ENCODE measurements at regions not wholly inside any gene's neighbourhood (a gene's known extent, or its start where the extent isn't known, plus 50 kb on each side); places are given as distances from the start of the nearest gene placed in this dataset.

DNA sequence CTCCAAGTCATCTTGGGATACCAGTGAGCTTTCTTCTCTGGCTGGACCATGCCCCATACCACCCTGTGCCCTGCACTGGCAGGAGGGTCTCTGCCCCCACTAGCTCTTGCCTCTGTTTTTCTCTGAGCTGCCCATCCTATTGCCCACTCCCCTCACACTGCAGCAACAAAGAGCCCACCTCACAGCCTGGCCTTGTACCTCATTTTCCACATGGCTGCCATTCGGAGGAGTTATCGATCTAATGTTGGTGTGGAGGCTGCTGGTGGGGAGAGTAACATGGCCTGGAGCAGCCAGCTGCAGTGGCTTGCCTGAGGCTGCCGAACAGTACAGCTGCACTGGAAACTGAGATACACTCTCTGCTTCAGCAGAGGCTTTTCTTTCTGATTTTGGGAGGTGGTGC, 65.7 kb upstream of the AGBL1 start:
- Histone ChIP-seq H3K9ac (ENCODE audit: low read length) (no peak overlapping the region), H3K4me1 (ENCODE audit: control insufficient read depth in 2 of 2, insufficient read depth in 2 of 2, low read length in 2 of 2) (no peaks in the 10 kb centered on the region), H3K27ac (ENCODE audit: low read length in 2 of 2) (no peak overlapping the region), H3K79me2 (ENCODE audit: control insufficient read depth, insufficient read depth, low read length) (no peaks in the 10 kb centered on the region), H3K36me3 (replicated peaks in 1 of 2; ENCODE audit: control extremely low read depth in 1 of 2, control insufficient read depth in 1 of 2, extremely low read depth in 1 of 2, insufficient read depth in 2 of 2, low read length in 1 of 2) (no peaks in the 10 kb centered on the region), H3K4me2 (replicated peaks; ENCODE audit: low read depth, low read length, poor library complexity, severe bottlenecking) (no peak overlapping the region), H2AFZ (ENCODE audit: insufficient read depth, low read depth, low read length, poor library complexity, severe bottlenecking) (no peak overlapping the region), H3K9me3 (ENCODE audit: control extremely low read depth in 1 of 3, control insufficient read depth in 2 of 3, insufficient read depth in 1 of 3, low read length in 2 of 3) (peaks cover 0 to 5% (median 0%) of the 10 kb centered on the region in 3 donors), H4K20me1 (ENCODE audit: control insufficient read depth, insufficient read depth, low read length, poor library complexity, severe bottlenecking) (no peaks in the 10 kb centered on the region), H3K27me3 (replicated peaks in 1 of 4; ENCODE audit: control extremely low read depth in 1 of 4, control insufficient read depth in 3 of 4, insufficient read depth in 4 of 4, low read length in 3 of 4) (no peaks in the 10 kb centered on the region), H3K4me3 (ENCODE audit: control extremely low read depth in 1 of 5, extremely low read depth in 1 of 5, insufficient read depth in 1 of 5, low read depth in 2 of 5, low read length in 4 of 5) (no peak overlapping the region)
- ChIA-PET CTCF (no interaction called here), POLR2A (no interaction called here)
- no peak for TF ChIP-seq EZH2 (IDR thresholded peaks at IDR 0.05; ENCODE audit: borderline replicate concordance, insufficient read depth, low read depth, low read length, poor library complexity, severe bottlenecking)
- TF ChIP-seq, protein P1, sequence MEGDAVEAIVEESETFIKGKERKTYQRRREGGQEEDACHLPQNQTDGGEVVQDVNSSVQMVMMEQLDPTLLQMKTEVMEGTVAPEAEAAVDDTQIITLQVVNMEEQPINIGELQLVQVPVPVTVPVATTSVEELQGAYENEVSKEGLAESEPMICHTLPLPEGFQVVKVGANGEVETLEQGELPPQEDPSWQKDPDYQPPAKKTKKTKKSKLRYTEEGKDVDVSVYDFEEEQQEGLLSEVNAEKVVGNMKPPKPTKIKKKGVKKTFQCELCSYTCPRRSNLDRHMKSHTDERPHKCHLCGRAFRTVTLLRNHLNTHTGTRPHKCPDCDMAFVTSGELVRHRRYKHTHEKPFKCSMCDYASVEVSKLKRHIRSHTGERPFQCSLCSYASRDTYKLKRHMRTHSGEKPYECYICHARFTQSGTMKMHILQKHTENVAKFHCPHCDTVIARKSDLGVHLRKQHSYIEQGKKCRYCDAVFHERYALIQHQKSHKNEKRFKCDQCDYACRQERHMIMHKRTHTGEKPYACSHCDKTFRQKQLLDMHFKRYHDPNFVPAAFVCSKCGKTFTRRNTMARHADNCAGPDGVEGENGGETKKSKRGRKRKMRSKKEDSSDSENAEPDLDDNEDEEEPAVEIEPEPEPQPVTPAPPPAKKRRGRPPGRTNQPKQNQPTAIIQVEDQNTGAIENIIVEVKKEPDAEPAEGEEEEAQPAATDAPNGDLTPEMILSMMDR (IDR thresholded peaks at IDR 0.05) = no peak
- peaks cover 3% of the 10 kb centered on the region for H3K4me1 Mint-ChIP-seq
- ATAC-seq (ENCODE audit: low read depth) (no peak), DNase-seq (no peak)
- H3K4me3 Mint-ChIP-seq = no peak overlapping the region
- H3K27ac Mint-ChIP-seq = no peak overlapping the region
- 96% methylated on average over 3 of the region's 3 CpGs for WGBS (ENCODE audit: insufficient coverage)
- H3K27me3 Mint-ChIP-seq = peaks cover 4% of the 10 kb centered on the region
- no peaks in the 10 kb centered on the region for H3K9me3 Mint-ChIP-seq (ENCODE audit: insufficient read depth)
- intact Hi-C loops (cut with micrococcal nuclease) = no loop called here

DNA sequence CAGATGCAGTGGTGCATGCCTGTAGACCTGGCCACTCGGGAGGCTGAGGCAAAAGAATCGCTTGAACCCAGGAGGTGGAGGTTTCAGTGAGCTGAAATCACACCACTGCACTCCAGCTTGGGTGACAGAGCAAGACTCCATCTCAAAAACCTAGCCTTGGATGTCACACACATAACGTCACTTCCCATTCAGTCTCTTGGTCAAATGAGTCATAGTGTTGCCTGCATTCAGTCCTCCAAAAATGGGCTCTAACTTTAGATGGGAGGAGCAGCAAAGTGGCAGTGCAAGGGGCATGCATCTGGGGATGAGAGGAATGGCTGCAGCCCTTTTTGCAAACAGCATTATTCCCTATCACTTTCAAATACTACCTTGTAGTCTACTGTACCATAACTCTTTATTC, 62.9 kb upstream of the AGBL1 start:
- peaks cover 0 to 5% (median 0%) of the 10 kb centered on the region in 3 donors for H3K9me3 ChIP-seq (ENCODE audit: control extremely low read depth in 1 of 3, control insufficient read depth in 2 of 3, insufficient read depth in 1 of 3, low read length in 2 of 3)
- Mint-ChIP-seq H3K27me3 (peaks cover 10% of the 10 kb centered on the region), H3K4me1 (no peaks in the 10 kb centered on the region), H3K27ac (no peak overlapping the region), H3K4me3 (no peak overlapping the region), H3K9me3 (ENCODE audit: insufficient read depth) (no peaks in the 10 kb centered on the region)
- no peaks in the 10 kb centered on the region for H3K79me2 ChIP-seq (ENCODE audit: control insufficient read depth, insufficient read depth, low read length)
- H2AFZ ChIP-seq (ENCODE audit: insufficient read depth, low read depth, low read length, poor library complexity, severe bottlenecking) = no peak overlapping the region
- no peak overlapping the region for H3K4me2 ChIP-seq (replicated peaks; ENCODE audit: low read depth, low read length, poor library complexity, severe bottlenecking)
- intact Hi-C loops (cut with micrococcal nuclease) = no loop called here
- ChIA-PET CTCF (no interaction called here), POLR2A (no interaction called here)
- DNase-seq = no peak
- H3K9ac ChIP-seq (ENCODE audit: low read length) = no peak overlapping the region
- H3K4me1 ChIP-seq (ENCODE audit: control insufficient read depth in 2 of 2, insufficient read depth in 2 of 2, low read length in 2 of 2) = no peaks in the 10 kb centered on the region
- no peaks in the 10 kb centered on the region for H3K36me3 ChIP-seq (replicated peaks in 1 of 2; ENCODE audit: control extremely low read depth in 1 of 2, control insufficient read depth in 1 of 2, extremely low read depth in 1 of 2, insufficient read depth in 2 of 2, low read length in 1 of 2)
- no peak overlapping the region for H3K27ac ChIP-seq (ENCODE audit: low read length in 2 of 2)
- no peak for TF ChIP-seq EZH2 (IDR thresholded peaks at IDR 0.05; ENCODE audit: borderline replicate concordance, insufficient read depth, low read depth, low read length, poor library complexity, severe bottlenecking)
- TF ChIP-seq, protein P1 (IDR thresholded peaks at IDR 0.05) = no peak
- no peaks in the 10 kb centered on the region for H3K27me3 ChIP-seq (replicated peaks in 1 of 4; ENCODE audit: control extremely low read depth in 1 of 4, control insufficient read depth in 3 of 4, insufficient read depth in 4 of 4, low read length in 3 of 4)
- ATAC-seq (ENCODE audit: low read depth) = no peak
- WGBS (ENCODE audit: insufficient coverage) = no CpG with 5 or more reads among the region's 3 CpGs
- no peaks in the 10 kb centered on the region for H4K20me1 ChIP-seq (ENCODE audit: control insufficient read depth, insufficient read depth, low read length, poor library complexity, severe bottlenecking)
- no peak overlapping the region for H3K4me3 ChIP-seq (ENCODE audit: control extremely low read depth in 1 of 5, extremely low read depth in 1 of 5, insufficient read depth in 1 of 5, low read depth in 2 of 5, low read length in 4 of 5)

Measured in B cell (primary cell).